NB4 (cell line): ENCODE measurements at regions not wholly inside any gene's neighbourhood (a gene's known extent, or its start where the extent isn't known, plus 50 kb on each side); places are given as distances from the start of the nearest gene placed in this dataset.
"Not testable (repeated sequence)": the region's sequence is repeated elsewhere in the genome, so short reads cannot be mapped to it uniquely, and the experiment has no call there.

Experiments used
- DNase-seq: peaks from one replicate; pipeline ENCODE4 v3.0.0; 2010; ENCODE audit warnings: low read depth
- H3K4me3 ChIP-seq: one replicate; pipeline ENCODE4 v1.5.1; 2011; ENCODE audit warnings: mild to moderate bottlenecking, low read depth, low read length, moderate library complexity
- MYC ChIP-seq: IDR thresholded peaks from 2 replicates; pipeline ENCODE4 v1.6.1; 2011; ENCODE audit warnings: low read depth, low read length
- POLR2A ChIP-seq: IDR thresholded peaks from 2 replicates; pipeline ENCODE4 v1.6.1; 2011; ENCODE audit warnings: mild to moderate bottlenecking; ENCODE audit not compliant: insufficient read length; ENCODE audit errors: extremely low read depth
- TF ChIP-seq, protein P1 (sequence below): IDR thresholded peaks from 2 replicates; pipeline ENCODE4 v1.6.1; 2011; ENCODE audit warnings: low read depth, low read length
- TF ChIP-seq, protein P2 (sequence below): IDR thresholded peaks from one replicate; pipeline ENCODE4 v1.5.1; 2012; ENCODE audit warnings: low read depth, low read length

DNA sequence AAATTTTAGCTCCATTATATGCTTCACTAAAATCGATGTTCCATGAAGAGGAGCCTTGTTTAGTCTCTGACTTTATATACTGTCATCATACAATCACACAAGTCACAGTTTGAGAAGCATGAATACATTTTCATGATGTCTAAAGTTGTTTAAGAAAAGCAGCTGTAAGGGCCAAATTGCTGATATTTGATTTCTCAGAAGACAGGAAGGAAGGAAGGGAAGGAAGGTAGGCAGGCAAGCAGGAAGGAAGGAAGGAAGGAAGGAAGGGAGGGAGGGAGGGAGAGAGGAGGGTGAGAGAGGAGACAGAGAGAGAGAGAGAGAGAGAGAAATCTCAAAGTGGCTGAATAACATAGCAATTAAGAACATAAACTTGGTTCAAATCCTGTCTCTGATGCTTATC, 153.7 kb downstream of the RTL9 start:
- no peak for DNase-seq
- H3K4me3 ChIP-seq: no peak overlapping the region
- TF ChIP-seq MYC (no peak), POLR2A (no peak)
- TF ChIP-seq, protein P1, sequence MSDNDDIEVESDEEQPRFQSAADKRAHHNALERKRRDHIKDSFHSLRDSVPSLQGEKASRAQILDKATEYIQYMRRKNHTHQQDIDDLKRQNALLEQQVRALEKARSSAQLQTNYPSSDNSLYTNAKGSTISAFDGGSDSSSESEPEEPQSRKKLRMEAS: no peak
- TF ChIP-seq, protein P2, sequence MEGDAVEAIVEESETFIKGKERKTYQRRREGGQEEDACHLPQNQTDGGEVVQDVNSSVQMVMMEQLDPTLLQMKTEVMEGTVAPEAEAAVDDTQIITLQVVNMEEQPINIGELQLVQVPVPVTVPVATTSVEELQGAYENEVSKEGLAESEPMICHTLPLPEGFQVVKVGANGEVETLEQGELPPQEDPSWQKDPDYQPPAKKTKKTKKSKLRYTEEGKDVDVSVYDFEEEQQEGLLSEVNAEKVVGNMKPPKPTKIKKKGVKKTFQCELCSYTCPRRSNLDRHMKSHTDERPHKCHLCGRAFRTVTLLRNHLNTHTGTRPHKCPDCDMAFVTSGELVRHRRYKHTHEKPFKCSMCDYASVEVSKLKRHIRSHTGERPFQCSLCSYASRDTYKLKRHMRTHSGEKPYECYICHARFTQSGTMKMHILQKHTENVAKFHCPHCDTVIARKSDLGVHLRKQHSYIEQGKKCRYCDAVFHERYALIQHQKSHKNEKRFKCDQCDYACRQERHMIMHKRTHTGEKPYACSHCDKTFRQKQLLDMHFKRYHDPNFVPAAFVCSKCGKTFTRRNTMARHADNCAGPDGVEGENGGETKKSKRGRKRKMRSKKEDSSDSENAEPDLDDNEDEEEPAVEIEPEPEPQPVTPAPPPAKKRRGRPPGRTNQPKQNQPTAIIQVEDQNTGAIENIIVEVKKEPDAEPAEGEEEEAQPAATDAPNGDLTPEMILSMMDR: no peak

- no peak for TF ChIP-seq POLR2A
- no peak for TF ChIP-seq MYC
- TF ChIP-seq, protein P2: no peak
- TF ChIP-seq, protein P1: no peak
- DNase-seq: no peak
- H3K4me3 ChIP-seq: no peak overlapping the region
Measured at GRCh38 chrX:110514509-110514908, 155.9 kb downstream of the RTL9 start.

- no peak for DNase-seq
- H3K4me3 ChIP-seq: no peak overlapping the region
- TF ChIP-seq MYC: no peak
- TF ChIP-seq, protein P1: no peak
- TF ChIP-seq POLR2A: no peak
- TF ChIP-seq, protein P2: no peak
Measured at GRCh38 chrX:110519501-110519900, 160.9 kb downstream of the RTL9 start.

GRCh38 chrX:110519906-110520452, 161.3 kb downstream of the RTL9 start:
- no peak for TF ChIP-seq MYC
- TF ChIP-seq, protein P2: no peak
- TF ChIP-seq POLR2A: no peak
- TF ChIP-seq, protein P1: no peak
- H3K4me3 ChIP-seq: no peak overlapping the region
- DNase-seq: no peak

- H3K4me3 ChIP-seq, DNase-seq: not testable (repeated sequence)
Measured at GRCh38 chrX:110520652-110521051, 162.0 kb downstream of the RTL9 start.

DNA sequence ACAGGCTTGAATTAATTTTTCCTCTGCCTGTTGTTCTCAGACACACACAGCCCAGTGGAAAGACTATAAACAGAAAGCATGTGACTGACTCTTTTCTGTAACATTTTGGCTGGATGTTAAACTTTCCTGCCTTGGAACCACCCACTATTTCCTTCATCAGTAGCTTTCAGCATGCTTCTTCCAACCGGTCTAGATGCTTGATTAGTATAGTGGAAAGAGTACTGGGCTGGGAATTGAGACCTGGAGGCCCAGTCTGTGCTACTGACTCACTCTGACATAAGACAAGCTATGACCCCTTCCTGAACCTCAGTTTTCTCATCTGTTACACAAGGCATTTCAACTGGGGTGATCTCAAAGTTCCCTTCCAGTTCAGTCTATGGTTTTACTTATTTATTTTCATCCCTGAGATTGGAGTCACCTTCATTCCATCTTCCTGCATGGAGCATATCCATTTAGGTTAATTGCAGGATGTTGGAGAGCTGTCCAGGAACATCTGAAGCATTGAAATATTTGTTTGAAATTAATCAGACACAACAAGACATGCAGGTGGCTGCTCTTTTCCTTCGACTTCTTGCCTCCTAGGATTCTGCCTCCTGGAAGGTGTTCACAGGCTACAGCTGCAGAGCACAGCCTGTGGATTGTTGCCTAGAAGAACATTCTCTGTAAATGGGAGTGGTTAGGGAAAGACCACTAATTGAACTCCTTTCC, 173.4 kb downstream of the RTL9 start:
- DNase-seq: no peak
- no peak overlapping the region for H3K4me3 ChIP-seq
- TF ChIP-seq MYC (no peak), POLR2A (no peak)
- TF ChIP-seq, protein P1: no peak
- TF ChIP-seq, protein P2: no peak
